ENCODE measurements at regions not wholly inside any gene's neighbourhood (a gene's known extent, or its start where the extent isn't known, plus 50 kb on each side); places are given as distances from the start of the nearest gene placed in this dataset.
"Not testable (repeated sequence)": the region's sequence is repeated elsewhere in the genome, so short reads cannot be mapped to it uniquely, and the experiment has no call there.

DNA sequence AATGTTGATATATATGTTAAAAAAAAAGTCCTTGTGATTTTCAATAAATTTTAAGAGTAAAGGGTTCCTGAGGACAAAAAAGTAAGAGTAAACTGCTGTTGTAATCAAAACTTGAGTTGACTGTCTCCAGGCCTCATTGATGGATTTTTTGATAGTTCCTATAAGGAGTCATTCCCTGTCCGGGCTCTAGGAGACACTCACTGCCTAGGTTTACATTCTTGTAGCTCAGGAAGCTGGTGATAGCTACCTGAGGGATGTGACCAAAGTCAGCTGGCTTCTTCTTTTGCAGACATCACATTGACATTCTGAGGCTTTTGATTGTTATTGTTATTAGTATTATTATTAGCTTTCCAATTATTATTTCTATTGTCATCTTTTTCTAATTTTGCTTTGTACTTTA is 116.5 kb upstream of the FBXL7 start:
- DNase-seq: peak; percentile 20

DNA sequence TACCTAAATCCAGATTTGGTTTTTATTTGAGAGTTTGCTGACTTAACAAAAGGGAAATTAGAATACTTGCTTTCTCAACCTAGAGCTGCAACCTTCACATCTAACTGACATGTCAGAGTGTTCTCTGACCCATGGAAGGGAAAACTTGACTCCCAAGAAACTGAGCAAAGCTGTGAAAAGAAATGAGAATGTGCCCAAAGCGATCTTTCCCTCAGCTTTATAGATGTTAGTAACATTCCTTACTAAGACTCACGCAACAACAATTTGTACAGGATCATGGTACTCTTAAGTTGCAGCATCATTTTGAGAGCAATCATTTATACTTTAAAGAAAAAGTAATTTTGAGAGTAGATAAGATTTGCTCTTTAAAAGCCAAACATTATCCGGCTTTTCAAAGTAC is 117.0 kb upstream of the FBXL7 start:
- no peak for DNase-seq

DNA sequence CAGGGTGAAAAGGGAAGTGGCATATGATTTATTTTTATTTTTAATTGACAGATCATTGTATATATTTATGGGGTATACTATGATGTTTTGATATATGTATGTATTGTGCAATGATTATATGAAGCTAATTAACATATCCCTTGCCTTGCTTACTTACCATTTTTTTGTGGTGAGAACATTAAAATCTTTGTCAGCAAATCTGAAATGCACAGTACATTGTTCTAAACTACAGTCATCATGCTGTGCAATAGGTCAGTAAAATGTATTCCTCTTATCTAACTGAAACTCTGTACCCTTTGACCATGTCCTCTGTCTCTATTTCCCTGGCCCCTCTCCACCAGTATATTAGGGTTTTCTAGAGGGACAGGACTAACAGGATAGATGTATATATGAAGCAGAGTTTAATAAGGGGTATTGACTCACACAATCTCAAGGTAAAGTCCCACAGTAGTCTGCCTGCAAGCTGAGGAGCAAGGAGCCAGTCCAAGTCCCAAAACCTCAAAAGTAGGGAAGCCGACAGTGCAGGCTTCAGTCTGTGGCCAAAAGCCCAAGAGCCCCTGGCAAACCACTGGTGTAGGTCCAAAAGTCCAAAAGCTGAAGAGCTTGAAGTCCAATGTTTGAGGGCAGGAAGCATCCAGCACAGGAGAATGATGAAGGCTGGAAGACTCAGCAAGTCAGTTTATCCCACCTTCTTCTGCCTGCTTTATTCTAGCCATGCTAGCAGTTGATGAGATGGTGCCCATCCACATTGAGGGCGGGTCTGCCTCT is 122.2 kb upstream of the FBXL7 start:
- DNase-seq: no peak

DNA sequence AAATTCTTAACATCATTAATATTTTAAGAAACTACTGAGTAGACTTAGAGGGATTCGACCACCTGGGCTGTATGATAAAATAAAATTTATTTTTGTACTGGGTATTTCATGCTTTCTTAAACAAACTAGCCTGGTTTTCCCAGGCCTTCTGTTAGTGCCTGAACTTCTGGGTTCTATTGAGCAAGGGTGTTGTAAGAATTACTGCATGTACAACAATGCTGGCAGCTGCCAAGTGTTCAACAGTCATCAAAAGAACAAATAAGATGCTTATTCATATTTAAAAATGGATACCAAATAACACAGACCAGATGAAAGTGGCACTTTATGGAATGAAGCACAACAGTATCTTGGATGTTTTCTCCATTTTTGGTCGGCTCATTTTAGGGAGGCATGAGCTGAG is 123.2 kb upstream of the FBXL7 start:
- DNase-seq: no peak

DNA sequence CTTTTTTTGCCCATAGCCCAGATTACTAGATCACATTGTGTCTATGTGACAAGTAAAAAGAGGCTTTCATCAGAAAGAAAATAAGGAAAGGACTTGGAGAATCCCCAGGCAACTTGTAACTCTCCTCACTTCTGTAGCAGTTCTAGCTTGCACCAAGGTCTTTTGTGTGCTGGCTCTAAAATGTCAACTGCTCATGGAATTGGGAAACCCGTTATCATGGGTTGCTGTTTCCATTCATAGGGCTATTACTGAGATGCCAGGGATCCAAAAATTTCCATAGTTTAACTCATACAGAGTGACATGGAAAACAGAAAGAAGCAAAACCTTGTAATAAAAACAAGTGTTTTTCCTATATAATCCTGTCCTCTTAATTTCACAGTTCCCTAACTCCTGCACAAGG is 123.9 kb upstream of the FBXL7 start:
- no peak for DNase-seq

DNA sequence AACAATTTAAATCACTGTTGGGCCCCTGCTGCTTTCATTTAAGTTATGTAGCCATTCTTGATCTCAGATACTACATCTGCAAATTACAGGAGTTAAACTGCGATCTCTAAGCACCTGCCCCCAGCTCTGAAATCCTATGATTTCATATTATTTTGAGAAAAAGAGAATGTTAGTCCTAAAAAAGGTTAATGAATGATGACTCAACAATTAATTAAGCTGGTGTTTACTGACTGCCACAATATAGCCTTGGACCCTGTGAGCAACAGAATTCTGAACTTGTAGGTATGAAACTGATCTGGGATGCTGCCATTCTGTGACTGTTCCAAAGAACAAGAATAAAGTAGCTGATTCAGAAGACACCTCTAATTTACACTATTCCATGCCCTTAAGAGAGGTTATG is 124.4 kb upstream of the FBXL7 start:
- no peak for DNase-seq

DNA sequence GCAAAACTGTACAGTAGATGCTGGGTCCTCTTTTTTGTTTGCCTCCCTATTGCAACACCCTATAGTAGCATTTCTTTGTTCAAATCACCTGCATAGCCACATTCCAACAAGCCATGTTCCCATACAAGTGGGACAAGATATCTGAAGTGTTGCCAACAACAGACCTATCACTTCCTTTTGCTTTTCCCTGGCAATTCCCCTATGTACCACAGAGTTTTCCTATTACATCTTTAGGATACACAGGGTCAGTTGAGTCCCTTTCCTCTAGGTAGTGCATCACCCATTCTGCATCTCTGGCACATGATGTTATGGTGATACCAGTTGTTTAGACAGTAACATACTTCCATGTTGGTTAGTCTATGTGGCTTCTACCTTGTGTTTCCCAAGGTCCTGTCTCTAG is 125.1 kb upstream of the FBXL7 start:
- no peak for DNase-seq

DNA sequence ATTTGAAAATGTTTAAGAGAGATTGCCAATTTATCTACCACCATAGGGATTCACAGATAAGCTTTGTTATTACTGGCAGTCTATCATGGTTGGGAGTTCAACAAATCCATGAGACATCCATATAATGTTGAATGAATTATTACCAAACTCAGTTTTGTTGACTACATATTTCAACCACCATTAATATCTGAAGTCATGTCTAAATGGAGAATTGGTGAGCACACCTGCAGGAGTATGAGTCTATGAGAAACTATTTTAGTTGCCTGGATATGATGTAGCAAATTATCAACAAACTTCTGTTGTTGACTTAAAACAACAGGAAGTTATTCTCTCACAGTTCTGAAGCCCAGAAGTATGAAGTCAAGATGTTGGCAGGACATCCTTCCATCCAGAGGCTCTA is 126.8 kb upstream of the FBXL7 start:
- DNase-seq: peak; percentile 85

DNA sequence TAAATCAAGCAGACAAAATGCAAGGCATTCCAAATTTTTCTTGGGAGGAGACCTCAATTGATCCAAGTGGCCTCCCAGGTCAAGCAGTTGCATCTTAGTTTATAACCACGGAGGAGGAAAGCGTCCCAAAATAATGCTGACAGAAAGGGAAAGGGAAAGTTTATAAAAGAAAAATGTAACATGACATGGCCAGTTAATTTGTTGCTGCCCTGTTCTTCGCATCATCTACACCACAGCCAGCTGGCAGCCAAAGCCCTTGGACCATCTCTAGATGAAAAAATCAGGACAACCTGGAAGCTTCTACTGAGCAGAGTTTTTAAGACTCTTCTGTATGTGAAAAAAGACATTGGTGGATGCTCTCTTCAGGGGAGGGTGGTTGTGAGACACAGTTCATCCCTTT is 128.8 kb upstream of the FBXL7 start:
- no peak for DNase-seq

DNA sequence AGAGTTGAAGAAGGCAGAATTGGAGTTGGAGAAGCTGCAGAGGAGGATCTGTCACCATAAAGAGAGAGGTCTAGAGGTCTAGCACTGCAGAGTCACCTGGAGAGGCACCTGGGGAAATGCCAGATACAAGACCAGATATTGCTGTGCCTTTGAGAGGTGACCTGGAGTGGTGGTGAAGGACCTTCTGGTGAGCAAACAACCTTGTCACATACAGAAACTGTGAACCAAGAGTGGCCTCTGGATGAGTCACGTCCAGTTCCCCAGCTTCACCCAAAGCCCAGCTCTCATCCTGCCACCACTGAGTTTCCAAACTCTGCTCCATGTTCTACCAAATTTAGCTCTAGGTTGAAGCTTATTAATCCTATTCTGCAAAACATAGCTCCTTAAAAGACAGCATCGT is 131.1 kb upstream of the FBXL7 start:
- no peak for DNase-seq

DNA sequence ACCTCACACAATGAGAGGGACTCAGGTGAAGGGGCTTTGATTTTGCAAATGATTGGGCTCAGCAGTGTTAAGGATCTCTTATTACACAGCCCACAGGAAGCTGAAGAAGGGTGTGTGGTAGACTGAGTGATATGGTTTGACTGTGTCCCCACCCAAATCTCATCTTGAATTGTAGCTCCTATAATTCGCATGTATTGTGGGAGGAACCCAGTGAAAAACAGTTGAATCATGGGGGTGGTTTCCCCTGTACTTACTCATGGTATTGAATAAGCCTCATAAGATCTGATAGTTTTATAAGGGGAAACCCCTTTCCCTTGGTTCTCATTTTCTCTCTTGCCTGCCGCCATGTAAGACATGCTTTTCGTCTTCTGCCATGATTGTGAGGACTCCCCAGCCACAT is 132.5 kb upstream of the FBXL7 start:
- peak; percentile 56 for DNase-seq

DNA sequence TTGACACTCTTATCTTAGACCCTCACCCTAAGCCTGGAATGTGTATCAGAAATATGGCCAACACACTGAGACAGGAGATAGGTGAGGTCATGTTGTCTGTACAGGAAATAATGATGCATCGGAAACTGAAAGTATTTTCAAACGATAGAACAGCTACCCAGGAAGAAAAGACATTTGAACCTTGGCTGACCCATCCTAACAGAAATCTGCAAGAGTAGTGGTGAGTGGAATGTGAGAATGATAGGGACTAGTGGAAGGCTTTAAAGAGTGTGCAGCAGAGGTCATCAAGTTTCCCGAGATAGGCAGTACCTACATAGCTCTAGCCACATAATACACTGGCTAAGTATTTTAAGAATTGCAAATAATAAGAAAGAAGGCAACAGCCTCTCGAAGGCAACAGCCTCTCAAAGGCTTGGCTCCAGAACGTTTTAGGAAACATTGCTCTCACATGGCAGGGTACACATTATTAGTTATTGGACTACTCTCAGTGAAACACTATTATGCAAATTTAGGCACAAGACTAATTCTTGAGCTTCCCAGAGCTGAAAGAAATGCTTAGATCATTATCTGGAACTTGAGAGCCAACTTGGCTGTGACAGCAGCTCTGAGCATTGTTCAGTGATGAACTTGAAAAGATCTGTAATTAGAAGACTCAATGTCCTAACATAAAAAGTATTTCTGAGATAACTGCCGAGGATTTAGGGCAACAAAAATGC is 133.1 kb upstream of the FBXL7 start:
- peak; percentile 98 for DNase-seq

DNA sequence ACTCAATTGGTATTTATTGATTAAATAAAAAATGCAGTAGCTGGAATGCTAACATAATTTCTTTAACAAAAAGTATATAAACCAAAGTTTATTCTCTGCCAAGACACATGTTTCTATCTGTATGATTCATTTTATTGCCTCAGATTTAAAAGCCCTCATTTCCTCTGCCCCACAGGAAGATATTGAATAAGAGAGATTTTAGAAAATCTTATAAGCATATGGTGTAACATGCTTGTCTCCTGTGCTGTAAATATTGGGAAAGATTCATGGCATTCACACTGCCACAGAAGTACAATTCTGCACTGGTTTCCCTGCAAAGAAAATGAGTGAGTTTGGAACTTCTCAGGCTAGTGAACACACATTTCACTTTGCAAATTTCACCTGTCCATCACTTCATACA is 134.9 kb upstream of the FBXL7 start:
- peak; percentile 69 for DNase-seq

DNA sequence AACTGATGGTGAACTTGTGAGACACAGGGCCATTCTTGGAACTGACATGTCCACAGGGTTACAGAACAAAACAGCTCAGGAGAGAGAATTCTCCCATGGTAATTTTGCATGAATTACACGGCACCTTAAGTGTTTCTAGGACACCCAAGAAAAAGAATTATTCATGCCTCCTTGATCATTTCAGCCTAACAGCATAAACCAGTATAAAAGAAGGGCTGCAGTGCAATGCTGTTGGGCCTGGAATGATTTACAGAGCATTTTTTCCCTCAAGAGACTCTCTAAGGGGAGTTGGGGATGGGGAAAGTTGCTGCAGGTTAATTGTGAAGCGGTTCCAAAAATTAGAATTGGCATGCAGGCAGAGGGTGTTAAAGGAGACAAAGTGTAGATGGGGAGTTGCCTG is 136.4 kb upstream of the FBXL7 start:
- no peak for DNase-seq

DNA sequence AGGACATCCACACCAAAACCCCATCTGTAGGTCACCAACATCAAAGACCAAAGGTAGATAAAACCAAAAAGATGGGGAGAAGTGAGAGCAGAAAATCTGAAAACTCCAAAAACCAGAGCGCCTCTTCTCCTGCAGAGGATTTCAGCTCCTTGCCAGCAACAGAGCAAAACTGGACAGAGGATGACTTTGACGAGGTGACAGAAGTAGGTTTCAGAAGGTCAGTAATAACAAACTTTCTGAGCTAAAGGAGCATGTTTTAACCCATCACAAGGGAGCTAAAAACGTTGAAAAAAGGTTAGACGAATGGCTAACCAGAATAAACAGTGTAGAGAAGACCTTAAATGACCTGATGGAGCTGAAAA is 142.9 kb upstream of the FBXL7 start:
- not testable (repeated sequence) for DNase-seq

DNA sequence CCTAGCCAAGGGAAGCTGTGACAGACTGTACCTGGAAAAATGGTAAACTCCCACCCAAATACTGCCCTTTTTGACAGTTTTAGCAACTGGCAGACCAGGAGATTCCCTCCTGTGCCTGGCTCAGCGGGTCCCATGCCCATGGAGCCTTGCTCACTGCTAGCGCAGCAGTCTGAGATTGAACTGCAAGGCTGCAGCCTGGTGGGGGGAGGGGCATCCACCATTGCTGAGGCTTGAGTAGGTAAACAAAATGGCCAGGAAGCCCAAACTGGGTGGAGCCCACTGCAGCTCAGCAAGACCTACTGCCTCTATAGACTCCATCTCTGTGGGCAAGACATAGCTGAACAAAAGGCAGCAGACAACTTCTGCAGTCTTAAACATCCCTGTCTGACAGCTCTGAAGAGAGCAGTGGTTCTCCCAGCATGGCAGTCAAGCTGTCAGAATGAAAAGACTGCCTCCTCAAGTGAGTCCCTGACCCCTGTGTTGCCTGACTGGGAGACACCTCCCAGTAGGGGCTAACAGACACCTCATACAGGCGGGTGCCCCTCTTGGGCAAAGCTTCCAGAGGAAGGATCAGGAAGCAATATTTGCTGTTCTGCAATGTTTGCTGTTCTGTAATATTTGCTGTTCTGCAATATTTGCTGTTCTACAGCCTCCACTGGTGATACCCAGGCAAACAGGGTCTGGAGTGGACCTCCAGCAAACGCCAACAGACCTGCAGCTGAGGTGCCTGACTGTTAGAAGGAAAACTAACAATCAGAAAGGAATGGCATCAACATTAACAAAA is 143.5 kb upstream of the FBXL7 start:
- not testable (repeated sequence) for DNase-seq

DNA sequence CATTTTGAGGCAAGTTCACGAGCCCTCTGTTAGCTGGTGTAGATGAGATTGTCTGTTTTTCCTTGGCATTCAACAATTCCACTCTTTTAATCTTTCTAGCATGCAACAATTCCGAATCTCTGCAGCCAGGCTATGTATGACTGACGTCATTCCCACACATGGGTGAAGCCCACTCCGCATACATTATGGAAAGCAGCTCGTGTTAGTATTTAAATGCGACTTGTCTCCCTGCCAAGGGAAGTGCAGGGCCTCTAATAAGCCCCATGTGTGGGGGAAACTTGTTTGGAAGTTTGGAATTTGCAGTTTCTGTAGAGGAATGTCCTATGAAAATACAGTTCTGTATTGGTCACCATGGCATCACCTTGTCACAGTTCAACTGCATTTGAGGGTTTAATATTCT is 146.0 kb upstream of the FBXL7 start:
- DNase-seq: no peak

DNA sequence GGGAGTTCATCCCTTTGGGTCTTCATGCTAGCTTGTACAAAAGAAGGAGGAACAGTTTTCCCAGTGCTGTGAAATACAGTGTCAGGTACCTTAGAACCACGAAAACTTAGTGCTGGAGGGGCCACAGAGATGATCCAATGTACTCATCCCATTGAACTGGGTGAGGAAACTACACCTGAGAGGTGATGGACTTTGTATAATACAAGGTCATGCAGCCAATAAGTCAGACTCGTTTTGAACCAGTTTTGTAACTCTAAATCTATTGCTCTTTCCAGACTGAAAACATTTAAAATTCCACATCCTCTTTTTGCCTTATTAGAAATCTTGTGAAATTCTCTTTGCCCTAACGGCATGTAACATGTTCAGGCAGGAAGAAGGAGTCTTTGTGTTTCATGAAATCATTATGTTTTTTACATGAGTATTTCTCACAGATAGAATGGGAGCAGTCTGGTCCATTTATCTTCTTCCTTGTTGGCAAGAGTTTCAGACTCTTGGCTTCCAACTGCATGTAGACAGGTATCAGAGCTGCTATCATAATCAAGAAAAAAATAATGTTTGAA is 146.8 kb upstream of the FBXL7 start:
- no peak for DNase-seq

DNA sequence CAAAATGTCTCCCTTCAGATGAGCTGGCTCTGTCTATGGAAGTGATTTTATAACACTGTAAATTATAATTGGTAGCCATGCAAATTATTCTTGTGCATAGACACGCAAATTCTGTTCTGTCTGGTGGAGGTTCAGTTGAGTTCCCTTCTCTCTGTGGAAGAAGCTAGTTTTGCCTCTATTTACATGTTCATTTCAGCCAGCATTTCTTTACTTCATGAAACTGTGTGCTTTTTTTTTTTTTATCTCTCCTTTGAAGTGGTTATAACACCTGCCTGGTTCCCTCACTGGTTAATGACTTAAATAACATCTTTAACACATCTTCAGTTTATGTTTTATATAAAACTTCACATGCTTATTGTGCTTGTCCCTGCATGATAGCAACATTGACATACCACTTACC is 149.4 kb upstream of the FBXL7 start:
- no peak for DNase-seq

DNA sequence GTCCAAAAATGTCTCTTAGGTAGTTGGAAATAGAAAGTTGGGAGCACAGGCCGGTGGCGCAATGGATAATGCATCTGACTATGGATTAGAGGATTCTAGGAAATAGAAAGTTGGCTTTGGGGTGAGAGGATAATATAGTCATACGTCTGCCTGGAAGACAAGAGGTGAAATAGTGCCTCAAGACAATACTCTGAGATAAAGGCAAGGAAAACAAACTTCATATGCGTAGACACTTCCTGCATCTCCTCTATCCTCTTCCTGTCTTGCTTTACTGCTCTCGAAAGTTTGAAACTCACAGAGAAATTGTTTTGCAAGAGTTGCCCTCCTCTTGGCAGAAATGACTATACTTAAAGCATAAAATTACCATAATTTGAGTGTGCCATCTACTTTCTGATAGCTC is 153.2 kb upstream of the FBXL7 start:
- no peak for DNase-seq

DNA sequence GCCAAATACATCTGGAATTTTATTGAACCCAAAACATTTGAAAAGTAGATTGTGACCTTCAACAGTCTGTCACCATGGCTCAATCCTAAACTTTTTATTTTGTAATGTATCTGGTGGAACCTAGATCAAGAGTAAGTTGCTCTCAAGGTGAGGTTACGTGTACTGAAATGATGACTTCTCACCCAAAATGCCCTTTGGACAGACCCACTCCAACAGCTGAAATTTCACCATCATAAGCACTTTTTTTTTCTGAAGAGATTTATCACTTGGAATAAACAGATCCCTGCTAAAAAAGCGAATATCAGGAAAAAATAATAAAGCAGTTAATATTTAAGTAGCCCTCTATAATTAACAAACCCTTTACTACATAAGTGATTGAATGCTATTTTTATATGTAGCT is 155.0 kb upstream of the FBXL7 start:
- no peak for DNase-seq

DNA sequence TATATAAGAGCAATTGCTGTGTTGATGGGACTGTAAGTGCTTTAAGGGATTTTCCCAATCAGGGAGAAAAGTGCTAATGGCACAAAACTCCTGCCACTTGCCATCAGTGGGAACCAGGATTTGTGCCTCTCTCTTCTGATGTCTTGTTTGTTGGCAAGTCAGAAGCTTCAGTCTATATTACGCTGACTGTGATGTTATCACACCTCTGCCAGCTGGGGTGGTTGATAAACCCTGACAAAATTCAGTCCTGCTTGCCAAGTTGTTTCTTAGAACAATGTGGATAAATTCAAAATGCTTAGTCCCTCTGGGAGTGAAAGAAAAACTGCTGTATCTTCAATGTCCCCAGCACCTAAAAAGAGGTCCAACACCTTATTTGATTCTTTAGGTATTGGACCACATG is 161.4 kb upstream of the FBXL7 start:
- DNase-seq: no peak

DNA sequence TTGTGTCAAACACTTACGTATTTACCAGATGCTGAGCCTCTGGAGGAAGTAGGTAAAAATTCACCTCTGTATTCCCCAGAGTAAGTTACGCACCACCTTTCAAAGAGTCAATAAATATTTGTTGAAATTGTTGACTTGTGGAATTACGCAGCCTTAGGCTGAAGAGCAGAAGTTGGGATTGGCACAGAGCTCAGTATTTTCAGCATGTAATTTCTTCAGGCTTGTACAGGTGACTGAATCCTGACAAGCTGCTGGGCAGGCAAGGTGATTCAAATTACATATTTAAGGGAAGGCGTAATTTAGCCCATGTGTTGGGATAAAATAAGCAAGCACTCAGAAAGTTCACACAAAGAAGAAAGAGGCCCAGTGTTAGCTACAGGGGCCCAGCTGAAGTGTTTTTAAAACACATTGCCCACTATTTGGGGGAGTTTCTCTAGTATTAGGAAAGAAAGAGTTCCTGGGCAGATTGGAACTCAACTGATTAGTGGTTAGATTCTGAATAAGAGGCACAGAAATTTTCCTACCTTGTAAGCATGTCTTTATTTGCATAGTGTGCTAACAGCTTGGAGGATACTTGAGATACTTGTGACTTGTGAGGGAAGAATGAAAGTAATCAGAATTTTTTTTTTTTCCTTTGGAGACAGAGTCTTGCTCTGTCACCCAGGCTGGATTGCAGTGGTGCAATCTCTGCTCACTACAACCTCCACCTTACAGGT is 165.3 kb upstream of the FBXL7 start:
- DNase-seq: no peak

Data from NCI-H226 (cell line).